ENCODE measurements at regions not wholly inside any gene's neighbourhood (a gene's known extent, or its start where the extent isn't known, plus 50 kb on each side); places are given as distances from the start of the nearest gene placed in this dataset.

DNA sequence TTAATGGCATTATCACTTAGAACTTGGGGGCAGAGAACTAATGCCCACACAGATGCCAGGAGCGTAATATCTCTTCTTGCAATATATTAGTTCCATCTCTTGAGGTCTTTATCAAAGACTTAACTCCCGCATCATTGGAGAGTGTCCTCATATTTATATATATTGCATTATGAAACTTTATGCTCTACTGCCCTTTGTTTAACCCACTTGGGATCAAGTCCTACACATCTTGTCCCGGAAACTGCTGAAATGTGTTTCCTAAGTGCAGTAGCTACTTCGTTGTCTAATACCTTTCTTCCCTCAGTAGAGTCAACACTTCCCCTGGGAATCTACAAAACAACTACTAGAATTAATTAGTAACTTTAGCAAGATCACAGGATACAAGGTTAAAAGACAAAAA is 1029.2 kb downstream of the OTOL1 start:
- no peaks in the 10 kb centered on the region for H3K9me3 Mint-ChIP-seq (ENCODE audit: unreplicated experiment)

DNA sequence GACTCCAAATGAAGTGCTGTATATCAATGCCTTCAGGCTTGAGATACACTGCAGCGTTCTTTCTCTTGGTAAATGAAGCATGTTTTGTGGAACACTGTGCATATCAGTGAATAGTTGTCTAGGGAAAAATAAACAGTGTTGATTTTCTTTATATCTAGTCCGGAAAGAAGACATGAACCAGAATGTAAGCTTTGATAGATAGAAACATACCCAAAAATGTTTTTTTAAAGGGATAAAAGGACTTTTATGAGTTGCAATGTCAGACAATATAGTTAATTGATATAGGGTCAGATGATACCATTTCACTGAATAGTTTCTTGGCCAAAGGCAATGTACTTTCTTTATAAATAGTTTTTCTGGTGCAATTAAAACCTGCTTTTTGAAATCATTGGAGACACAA is 1037.8 kb downstream of the OTOL1 start:
- Mint-ChIP-seq H3K36me3 (ENCODE audit: low read depth, unreplicated experiment) (no peaks in the 10 kb centered on the region), H3K27me3 (ENCODE audit: unreplicated experiment) (no peaks in the 10 kb centered on the region), H3K9me3 (ENCODE audit: unreplicated experiment) (no peaks in the 10 kb centered on the region), H3K4me3 (ENCODE audit: unreplicated experiment) (no peak overlapping the region), H3K27ac (ENCODE audit: unreplicated experiment) (no peak overlapping the region), H3K4me1 (ENCODE audit: unreplicated experiment) (no peaks in the 10 kb centered on the region)
- TF ChIP-seq, protein P1, sequence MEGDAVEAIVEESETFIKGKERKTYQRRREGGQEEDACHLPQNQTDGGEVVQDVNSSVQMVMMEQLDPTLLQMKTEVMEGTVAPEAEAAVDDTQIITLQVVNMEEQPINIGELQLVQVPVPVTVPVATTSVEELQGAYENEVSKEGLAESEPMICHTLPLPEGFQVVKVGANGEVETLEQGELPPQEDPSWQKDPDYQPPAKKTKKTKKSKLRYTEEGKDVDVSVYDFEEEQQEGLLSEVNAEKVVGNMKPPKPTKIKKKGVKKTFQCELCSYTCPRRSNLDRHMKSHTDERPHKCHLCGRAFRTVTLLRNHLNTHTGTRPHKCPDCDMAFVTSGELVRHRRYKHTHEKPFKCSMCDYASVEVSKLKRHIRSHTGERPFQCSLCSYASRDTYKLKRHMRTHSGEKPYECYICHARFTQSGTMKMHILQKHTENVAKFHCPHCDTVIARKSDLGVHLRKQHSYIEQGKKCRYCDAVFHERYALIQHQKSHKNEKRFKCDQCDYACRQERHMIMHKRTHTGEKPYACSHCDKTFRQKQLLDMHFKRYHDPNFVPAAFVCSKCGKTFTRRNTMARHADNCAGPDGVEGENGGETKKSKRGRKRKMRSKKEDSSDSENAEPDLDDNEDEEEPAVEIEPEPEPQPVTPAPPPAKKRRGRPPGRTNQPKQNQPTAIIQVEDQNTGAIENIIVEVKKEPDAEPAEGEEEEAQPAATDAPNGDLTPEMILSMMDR (IDR thresholded peaks at IDR 0.05; ENCODE audit: unreplicated experiment), result no peak
- no peak for DNase-seq (ENCODE audit: low spot score)

More for the DNA sequence above, 1029.2 kb downstream of the OTOL1 start:
- no peaks in the 10 kb centered on the region for H3K4me1 Mint-ChIP-seq (ENCODE audit: unreplicated experiment)
- H3K4me3 Mint-ChIP-seq (ENCODE audit: unreplicated experiment), result no peak overlapping the region
- no peak for DNase-seq (ENCODE audit: low spot score)
- H3K36me3 Mint-ChIP-seq (ENCODE audit: low read depth, unreplicated experiment), result no peaks in the 10 kb centered on the region
- TF ChIP-seq, protein P1 (IDR thresholded peaks at IDR 0.05; ENCODE audit: unreplicated experiment), result no peak
- H3K27me3 Mint-ChIP-seq (ENCODE audit: unreplicated experiment), result no peaks in the 10 kb centered on the region
- H3K27ac Mint-ChIP-seq (ENCODE audit: unreplicated experiment), result no peak overlapping the region

DNA sequence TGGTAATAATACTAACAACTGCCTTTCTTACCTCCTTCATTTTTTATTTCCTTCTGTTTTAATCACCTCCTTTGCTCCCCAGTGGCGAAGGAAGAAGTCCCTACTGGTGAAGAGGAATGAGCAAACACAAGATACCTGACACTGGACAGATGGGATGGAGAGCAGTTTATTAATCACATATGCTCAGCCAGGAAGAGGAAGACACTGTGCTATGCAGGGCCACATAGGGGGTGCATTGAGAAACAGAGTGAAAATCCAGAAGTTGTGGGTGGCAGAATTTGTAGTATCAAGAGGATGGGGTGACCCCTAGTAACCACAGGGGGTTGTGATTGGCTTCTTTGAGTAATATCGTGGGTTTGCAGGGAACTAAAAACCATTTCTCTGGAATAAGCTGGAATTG is 1041.9 kb downstream of the OTOL1 start:
- no peaks in the 10 kb centered on the region for H3K9me3 Mint-ChIP-seq (ENCODE audit: unreplicated experiment)
- TF ChIP-seq, protein P1 (IDR thresholded peaks at IDR 0.05; ENCODE audit: unreplicated experiment), result no peak
- H3K4me3 Mint-ChIP-seq (ENCODE audit: unreplicated experiment), result no peak overlapping the region
- no peak for DNase-seq (ENCODE audit: low spot score)
- H3K36me3 Mint-ChIP-seq (ENCODE audit: low read depth, unreplicated experiment), result no peaks in the 10 kb centered on the region
- H3K27me3 Mint-ChIP-seq (ENCODE audit: unreplicated experiment), result no peaks in the 10 kb centered on the region
- no peak overlapping the region for H3K27ac Mint-ChIP-seq (ENCODE audit: unreplicated experiment)
- no peaks in the 10 kb centered on the region for H3K4me1 Mint-ChIP-seq (ENCODE audit: unreplicated experiment)

DNA sequence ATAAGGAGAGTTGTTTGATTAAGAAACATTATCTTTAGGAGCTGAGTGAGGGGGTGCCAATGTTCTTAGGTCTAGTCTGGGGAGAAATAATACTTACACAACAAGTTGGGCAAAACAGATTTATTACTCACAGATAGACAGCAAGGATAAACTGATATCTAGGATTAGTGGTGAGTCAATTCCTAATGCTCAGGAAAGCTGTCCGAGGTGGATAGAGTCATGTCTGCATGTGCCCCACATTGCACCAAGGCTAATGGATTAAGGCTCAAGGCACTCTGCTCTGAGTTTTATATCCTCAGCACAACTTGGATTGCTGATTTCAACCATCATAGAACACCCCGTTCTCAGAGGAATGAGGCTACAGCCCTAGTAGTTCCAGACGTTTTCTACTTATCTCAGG is 1042.3 kb downstream of the OTOL1 start:
- no peak overlapping the region for H3K4me3 Mint-ChIP-seq (ENCODE audit: unreplicated experiment)
- H3K4me1 Mint-ChIP-seq (ENCODE audit: unreplicated experiment), result no peaks in the 10 kb centered on the region
- no peak for DNase-seq (ENCODE audit: low spot score)
- H3K27me3 Mint-ChIP-seq (ENCODE audit: unreplicated experiment), result no peaks in the 10 kb centered on the region
- no peaks in the 10 kb centered on the region for H3K36me3 Mint-ChIP-seq (ENCODE audit: low read depth, unreplicated experiment)
- H3K27ac Mint-ChIP-seq (ENCODE audit: unreplicated experiment), result no peak overlapping the region
- H3K9me3 Mint-ChIP-seq (ENCODE audit: unreplicated experiment), result no peaks in the 10 kb centered on the region
- TF ChIP-seq, protein P1 (IDR thresholded peaks at IDR 0.05; ENCODE audit: unreplicated experiment), result no peak

DNA sequence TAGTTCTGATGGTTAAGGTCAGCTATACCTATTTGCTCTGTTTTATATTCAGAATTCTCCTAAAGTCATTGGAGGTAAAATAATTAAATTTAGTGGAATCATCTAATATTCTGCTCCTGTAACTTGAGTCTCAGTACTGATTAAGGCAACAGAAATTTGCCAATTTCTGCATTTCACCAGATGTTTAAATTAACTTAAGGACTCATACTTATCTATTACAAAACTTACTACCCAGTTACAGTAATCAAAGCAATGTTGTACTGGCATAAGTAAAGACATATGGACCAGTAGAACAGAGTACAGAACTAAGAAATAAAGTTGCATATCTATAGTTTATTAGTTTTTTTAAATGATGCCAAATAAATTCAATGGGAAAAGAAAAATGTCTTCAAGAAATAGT is 1043.8 kb downstream of the OTOL1 start:
- TF ChIP-seq, protein P1 (IDR thresholded peaks at IDR 0.05; ENCODE audit: unreplicated experiment), result no peak
- Mint-ChIP-seq H3K27me3 (ENCODE audit: unreplicated experiment) (no peaks in the 10 kb centered on the region), H3K27ac (ENCODE audit: unreplicated experiment) (no peak overlapping the region), H3K36me3 (ENCODE audit: low read depth, unreplicated experiment) (no peaks in the 10 kb centered on the region), H3K4me3 (ENCODE audit: unreplicated experiment) (no peak overlapping the region), H3K4me1 (ENCODE audit: unreplicated experiment) (no peaks in the 10 kb centered on the region), H3K9me3 (ENCODE audit: unreplicated experiment) (no peaks in the 10 kb centered on the region)
- no peak for DNase-seq (ENCODE audit: low spot score)
